Stomach smooth muscle (tissue), 2 donors: ENCODE measurements at regions not wholly inside any gene's neighbourhood (a gene's known extent, or its start where the extent isn't known, plus 50 kb on each side); places are given as distances from the start of the nearest gene placed in this dataset.

ENCODE experiments used
- H3K27ac ChIP-seq: one replicate; pipeline ENCODE4 v1.7.0; 2013; ENCODE audit warnings: mild to moderate bottlenecking, low read length, inconsistent platforms
- H3K27me3 ChIP-seq, 2 donors: one replicate each; pipeline ENCODE4 v1.7.0; 2013; ENCODE audit warnings: low read length in 2 of 2; ENCODE audit not compliant: insufficient read depth in 2 of 2, control insufficient read depth in 1 of 2
- H3K36me3 ChIP-seq, 2 donors: one replicate each; pipeline ENCODE4 v1.7.0; 2013; ENCODE audit warnings: low read length in 2 of 2; ENCODE audit not compliant: control insufficient read depth in 2 of 2, insufficient read depth in 2 of 2
- H3K4me1 ChIP-seq: one replicate; pipeline ENCODE4 v1.7.0; 2013; ENCODE audit warnings: low read length; ENCODE audit not compliant: control insufficient read depth, insufficient read depth
- H3K4me3 ChIP-seq, 2 donors: one replicate each; pipeline ENCODE4 v1.7.0; 2013; ENCODE audit warnings: low read length in 2 of 2
- H3K9ac ChIP-seq, 2 donors: one replicate each; pipeline ENCODE4 v1.7.0; 2013; ENCODE audit warnings: low read length in 2 of 2, mild to moderate bottlenecking in 1 of 2
- H3K9me3 ChIP-seq, 2 donors: one replicate each; pipeline ENCODE4 v1.7.0; 2013; ENCODE audit warnings: low read length in 2 of 2; ENCODE audit not compliant: control insufficient read depth in 2 of 2
- donor health status: healthy.
- donor health status: Pancreatic carcinoma.

- Histone ChIP-seq H3K4me1 (no peaks in the 10 kb centered on the region), H3K9ac (no peak overlapping the region), H3K4me3 (no peak overlapping the region), H3K27me3 (no peaks in the 10 kb centered on the region), H3K27ac (no peak overlapping the region), H3K36me3 (no peaks in the 10 kb centered on the region), H3K9me3 (no peaks in the 10 kb centered on the region)
Observed at GRCh38 chr13:33927315-33927714, 109.4 kb downstream of the RFC3 start.

- Histone ChIP-seq H3K36me3 (no peaks in the 10 kb centered on the region), H3K4me1 (no peaks in the 10 kb centered on the region), H3K9ac (no peak overlapping the region), H3K4me3 (no peak overlapping the region), H3K9me3 (no peaks in the 10 kb centered on the region), H3K27me3 (no peaks in the 10 kb centered on the region), H3K27ac (no peak overlapping the region)
Observed at GRCh38 chr13:33931397-33932311, 113.7 kb downstream of the RFC3 start.

- no peaks in the 10 kb centered on the region for H3K36me3 ChIP-seq
Observed at GRCh38 chr13:33932769-33933406, 114.9 kb downstream of the RFC3 start.

GRCh38 chr13:33933810-33934209 is 115.9 kb downstream of the RFC3 start:
- Histone ChIP-seq H3K36me3 (no peaks in the 10 kb centered on the region), H3K27me3 (no peaks in the 10 kb centered on the region), H3K27ac (no peak overlapping the region), H3K4me3 (no peak overlapping the region), H3K9me3 (no peaks in the 10 kb centered on the region), H3K4me1 (no peaks in the 10 kb centered on the region), H3K9ac (no peak overlapping the region)

More at GRCh38 chr13:33932769-33933406, 114.9 kb downstream of the RFC3 start:
- no peaks in the 10 kb centered on the region for H3K9me3 ChIP-seq
- H3K9ac ChIP-seq = no peak overlapping the region
- no peak overlapping the region for H3K27ac ChIP-seq
- no peak overlapping the region for H3K4me3 ChIP-seq
- no peaks in the 10 kb centered on the region for H3K27me3 ChIP-seq
- no peaks in the 10 kb centered on the region for H3K4me1 ChIP-seq

GRCh38 chr13:33934343-33934742 is 116.4 kb downstream of the RFC3 start:
- Histone ChIP-seq H3K36me3 (no peaks in the 10 kb centered on the region), H3K9ac (no peak overlapping the region), H3K4me1 (no peaks in the 10 kb centered on the region), H3K27ac (no peak overlapping the region), H3K4me3 (no peak overlapping the region), H3K27me3 (no peaks in the 10 kb centered on the region), H3K9me3 (no peaks in the 10 kb centered on the region)

GRCh38 chr13:33934951-33935371 is 117.0 kb downstream of the RFC3 start:
- Histone ChIP-seq H3K4me3 (no peak overlapping the region), H3K9ac (no peak overlapping the region), H3K27ac (no peak overlapping the region), H3K27me3 (no peaks in the 10 kb centered on the region), H3K4me1 (no peaks in the 10 kb centered on the region), H3K36me3 (no peaks in the 10 kb centered on the region), H3K9me3 (no peaks in the 10 kb centered on the region)

GRCh38 chr13:33935969-33936368 is 118.0 kb downstream of the RFC3 start:
- Histone ChIP-seq H3K9me3 (no peaks in the 10 kb centered on the region), H3K27me3 (no peaks in the 10 kb centered on the region), H3K9ac (no peak overlapping the region), H3K4me3 (no peak overlapping the region), H3K27ac (no peak overlapping the region), H3K36me3 (no peaks in the 10 kb centered on the region), H3K4me1 (no peaks in the 10 kb centered on the region)

GRCh38 chr13:33937373-33938098 is 119.6 kb downstream of the RFC3 start:
- H3K27ac ChIP-seq = no peak overlapping the region
- no peaks in the 10 kb centered on the region for H3K4me1 ChIP-seq
- no peaks in the 10 kb centered on the region for H3K36me3 ChIP-seq
- H3K27me3 ChIP-seq = no peaks in the 10 kb centered on the region
- no peak overlapping the region for H3K4me3 ChIP-seq
- H3K9ac ChIP-seq = no peak overlapping the region
- H3K9me3 ChIP-seq = no peaks in the 10 kb centered on the region

- Histone ChIP-seq H3K27me3 (no peaks in the 10 kb centered on the region), H3K4me1 (no peaks in the 10 kb centered on the region), H3K27ac (no peak overlapping the region), H3K9me3 (no peaks in the 10 kb centered on the region), H3K4me3 (no peak overlapping the region), H3K36me3 (no peaks in the 10 kb centered on the region), H3K9ac (no peak overlapping the region)
Observed at GRCh38 chr13:33940256-33940655, 122.3 kb downstream of the RFC3 start.

- Histone ChIP-seq H3K27me3 (no peaks in the 10 kb centered on the region), H3K9ac (no peak overlapping the region), H3K4me1 (no peaks in the 10 kb centered on the region), H3K4me3 (no peak overlapping the region), H3K36me3 (no peaks in the 10 kb centered on the region), H3K27ac (no peak overlapping the region), H3K9me3 (no peaks in the 10 kb centered on the region)
Observed at GRCh38 chr13:33940898-33941297, 122.9 kb downstream of the RFC3 start.
